Epithelial cell of esophagus (primary cell): ENCODE measurements at regions not wholly inside any gene's neighbourhood (a gene's known extent, or its start where the extent isn't known, plus 50 kb on each side); places are given as distances from the start of the nearest gene placed in this dataset.

ENCODE experiments used
- DNase-seq: peaks from one replicate; pipeline ENCODE4 v3.0.0; 2010; ENCODE audit warnings: low read depth
- H3K4me3 ChIP-seq: 2 replicates; pipeline ENCODE4 v1.5.1; 2011; ENCODE audit warnings: mild to moderate bottlenecking, low read length, control low read depth
- CTCF ChIP-seq: IDR thresholded peaks from 2 replicates; pipeline ENCODE4 v1.5.1; 2011; ENCODE audit warnings: low read depth, mild to moderate bottlenecking, low read length, control low read depth, inconsistent platforms; ENCODE audit not compliant: insufficient read depth; ENCODE audit errors: missing control alignments

DNA sequence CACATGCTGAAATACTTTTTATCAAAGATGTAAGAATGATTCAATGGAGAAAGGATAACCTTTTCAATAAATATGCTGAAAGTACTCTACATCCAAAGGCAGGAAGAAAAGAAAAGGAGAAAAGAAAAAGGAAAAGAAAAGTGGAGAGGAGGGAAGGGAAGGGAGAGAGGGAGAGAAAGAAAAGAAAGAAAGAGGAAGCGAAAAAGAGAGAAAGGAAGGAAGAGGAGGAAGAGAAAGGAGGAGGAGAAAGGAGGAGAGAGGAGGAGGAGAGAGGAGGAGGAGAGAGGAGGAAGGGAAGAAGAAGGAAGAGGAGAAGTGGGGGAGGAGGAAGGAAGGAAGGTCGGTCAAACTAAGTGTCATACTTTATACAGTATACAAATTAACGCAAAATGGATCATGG is 297.4 kb upstream of the HSF2 start:
- no peak for DNase-seq
- TF ChIP-seq CTCF = no peak
- H3K4me3 ChIP-seq = no peak overlapping the region

- H3K4me3 ChIP-seq = no peak overlapping the region
- no peak for TF ChIP-seq CTCF
- no peak for DNase-seq
These were observed 292.1 kb upstream of the HSF2 start for GRCh38 chr6:122107256-122107852.

GRCh38 chr6:122109075-122109474 is 290.4 kb upstream of the HSF2 start:
- no peak for TF ChIP-seq CTCF
- no peak for DNase-seq
- H3K4me3 ChIP-seq = no peak overlapping the region

DNA sequence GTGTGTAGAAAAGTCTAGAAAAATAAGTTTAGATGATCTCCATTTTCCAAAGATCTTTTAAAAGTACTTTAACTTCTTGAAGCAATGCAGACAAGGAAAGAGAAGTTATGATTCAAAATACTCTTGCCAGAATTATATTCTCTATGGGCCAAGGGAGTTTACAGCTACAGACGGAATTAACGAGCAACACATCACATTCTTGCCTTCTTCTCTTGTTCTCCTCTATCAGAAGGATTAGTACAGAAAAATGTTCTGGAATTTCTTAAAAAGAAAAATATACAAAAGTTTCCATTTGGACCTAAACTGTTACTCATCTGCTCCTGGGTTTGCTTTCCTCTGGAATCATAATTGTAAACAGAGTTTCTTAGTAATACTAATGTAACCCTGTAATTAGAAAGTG is 284.7 kb upstream of the HSF2 start:
- no peak for DNase-seq
- no peak for TF ChIP-seq CTCF
- H3K4me3 ChIP-seq = no peak overlapping the region

DNA sequence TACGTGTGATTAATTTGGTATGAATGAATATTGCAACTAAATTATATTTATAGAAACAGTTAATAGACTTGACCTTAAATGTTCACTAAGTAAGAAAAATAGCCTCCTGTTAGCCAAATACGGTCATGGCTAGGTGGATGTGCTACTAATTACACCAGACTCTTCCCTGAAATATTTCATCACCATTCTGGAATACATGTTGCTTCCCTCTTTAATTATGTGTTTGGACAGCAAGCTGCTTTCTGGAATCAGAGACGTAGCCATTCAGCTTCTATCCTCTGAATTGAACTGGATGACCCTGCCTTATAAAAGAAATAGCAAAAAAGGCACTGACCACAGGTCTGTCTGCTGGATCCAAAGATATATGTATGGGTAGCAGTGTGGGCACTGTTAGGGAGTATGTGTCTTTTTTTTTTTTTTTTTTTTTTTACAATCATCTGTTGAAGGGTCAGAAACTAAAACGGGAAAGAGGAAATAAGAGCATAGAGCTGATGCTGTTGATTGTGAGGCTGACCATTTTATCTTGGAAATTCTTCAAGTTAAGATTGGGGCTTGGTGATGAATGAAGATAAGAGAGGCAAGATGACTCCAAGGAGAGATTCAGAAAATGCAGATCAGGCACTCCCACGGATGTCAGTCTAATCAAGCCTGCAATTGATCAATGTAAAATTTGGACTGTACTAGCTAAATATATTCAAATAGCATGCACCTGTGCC is 283.2 kb upstream of the HSF2 start:
- TF ChIP-seq CTCF = no peak
- DNase-seq = no peak
- H3K4me3 ChIP-seq = no peak overlapping the region

- no peak overlapping the region for H3K4me3 ChIP-seq
- DNase-seq = no peak
- TF ChIP-seq CTCF = no peak
These were observed 282.4 kb upstream of the HSF2 start for GRCh38 chr6:122116835-122117627.
